GM18498 (cell line): ENCODE measurements at regions not wholly inside any gene's neighbourhood (a gene's known extent, or its start where the extent isn't known, plus 50 kb on each side); places are given as distances from the start of the nearest gene placed in this dataset.
A peak's percentile ranks its signal among the peaks of the same experiment; 100 is the strongest.
"Not testable (repeated sequence)": the region's sequence is repeated elsewhere in the genome, so short reads cannot be mapped to it uniquely, and the experiment has no call there.

Experiments used
- ATAC-seq: cut with Tn5 transposase; IDR thresholded peaks from one replicate; pipeline ENCODE4 v1.9.1; 2021; ENCODE audit warnings: mild to moderate bottlenecking, moderate library complexity; ENCODE audit not compliant: unreplicated experiment

DNA sequence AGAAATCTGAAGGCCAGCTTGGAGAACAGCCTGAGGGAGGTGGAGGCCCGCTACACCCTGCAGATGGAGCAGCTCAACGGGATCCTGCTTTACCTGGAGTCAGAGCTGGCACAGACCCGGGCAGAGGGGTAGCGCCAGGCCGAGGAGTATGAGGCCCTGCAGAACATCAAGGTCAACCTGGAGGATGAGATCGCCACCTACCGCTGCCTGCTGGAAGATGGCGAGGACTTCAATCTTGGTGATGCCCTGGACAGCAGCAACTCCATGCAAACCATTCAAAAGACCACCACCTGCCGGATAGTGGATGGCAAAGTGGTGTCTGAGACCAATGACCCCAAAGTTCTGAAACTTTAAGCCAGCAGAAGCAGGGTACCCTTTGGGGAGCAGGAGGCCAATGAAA lies 318.4 kb downstream of the ZFHX3 start:
- not testable (repeated sequence) for ATAC-seq

DNA sequence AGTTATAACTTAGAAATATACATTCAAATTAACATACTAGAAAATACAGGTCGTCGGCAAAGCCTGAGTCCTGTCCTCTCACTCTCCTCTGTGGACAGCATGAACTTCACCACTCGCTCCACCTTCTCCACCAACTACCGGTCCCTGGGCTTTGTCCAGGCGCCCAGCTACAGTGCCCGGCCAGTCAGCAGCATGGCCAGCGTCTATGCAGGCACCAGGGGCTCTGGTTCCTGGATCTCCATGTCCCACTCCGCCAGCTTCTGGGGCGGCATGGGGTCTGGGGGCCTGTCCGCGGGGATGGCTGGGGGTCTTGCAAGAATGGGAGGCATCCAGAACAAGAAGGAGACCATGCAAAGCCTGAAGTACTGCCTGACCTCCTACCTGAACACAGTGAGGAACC lies 319.4 kb downstream of the ZFHX3 start:
- ATAC-seq = no peak

DNA sequence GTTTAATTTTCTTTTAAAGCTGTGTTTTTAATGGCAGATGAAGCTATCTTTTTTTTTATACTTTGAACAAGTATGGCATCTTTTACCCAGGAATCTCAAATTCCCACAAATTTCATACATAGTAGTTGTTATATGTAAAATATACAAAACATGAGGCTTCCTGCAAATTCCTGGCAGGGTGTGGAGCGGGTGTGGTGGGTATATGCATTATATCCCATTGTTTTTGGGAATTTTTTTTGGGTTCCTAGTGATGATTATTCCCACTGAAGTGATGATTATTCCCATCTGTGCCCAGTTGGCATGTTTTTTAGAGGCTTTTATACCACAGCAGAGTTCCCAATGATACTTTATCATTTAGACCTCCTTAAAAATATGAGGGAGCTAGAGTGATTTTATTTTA lies 320.4 kb downstream of the ZFHX3 start:
- no peak for ATAC-seq

DNA sequence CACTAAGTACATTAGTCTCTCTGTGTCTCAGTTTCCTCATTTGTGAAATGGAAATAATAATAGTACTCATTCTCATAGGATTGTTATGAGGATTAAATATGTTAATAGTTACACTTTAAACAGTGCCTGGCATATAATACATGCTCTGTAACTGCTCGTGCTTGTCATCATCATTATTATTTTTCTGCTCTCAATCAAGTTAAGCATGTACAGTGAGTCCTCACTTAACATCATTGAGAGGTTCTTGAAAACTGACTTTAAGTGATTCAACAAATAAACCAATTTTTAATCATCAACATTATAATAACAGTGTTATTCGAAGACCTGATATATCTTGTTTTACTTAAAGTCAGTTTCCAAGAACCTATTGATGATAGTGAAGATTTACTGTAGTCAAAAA lies 322.3 kb downstream of the ZFHX3 start:
- no peak for ATAC-seq

DNA sequence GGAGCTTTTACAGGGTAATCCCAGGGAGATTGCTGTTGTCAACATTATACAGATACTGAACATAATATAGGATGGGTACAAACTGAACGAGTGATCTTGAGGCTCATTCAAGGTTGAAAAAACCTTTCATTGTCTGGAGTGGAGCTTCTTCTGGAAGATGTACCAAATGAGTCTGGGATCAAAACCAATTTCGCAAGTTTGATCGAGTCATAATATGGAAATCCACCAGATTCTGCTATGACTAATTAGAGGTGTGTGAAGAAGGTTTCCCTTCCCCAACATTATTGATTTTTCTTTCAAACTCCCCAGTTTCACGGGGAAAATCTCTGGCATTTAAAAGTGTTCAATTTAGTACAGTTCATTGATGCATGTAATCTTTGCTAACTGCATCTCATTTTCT lies 324.1 kb downstream of the ZFHX3 start:
- ATAC-seq = no peak

DNA sequence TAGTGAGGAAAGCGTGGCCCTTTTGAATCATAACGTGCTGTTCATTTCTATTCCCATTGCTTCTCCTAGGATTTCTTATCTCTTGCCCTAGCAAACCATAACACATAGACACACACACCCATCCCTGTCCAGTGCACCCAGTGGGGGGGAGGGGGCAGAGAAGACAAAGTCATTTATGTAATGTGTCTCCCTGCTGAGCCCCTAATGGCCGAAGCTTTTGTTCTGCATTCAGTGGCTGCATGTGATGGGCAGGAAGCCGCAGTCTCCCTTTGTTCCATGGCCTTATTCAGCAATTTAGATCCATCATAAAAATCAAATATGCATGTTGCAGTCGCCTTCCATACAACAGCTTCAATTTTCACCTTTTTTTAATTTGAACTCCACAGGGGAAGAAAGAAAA lies 325.4 kb downstream of the ZFHX3 start:
- no peak for ATAC-seq

DNA sequence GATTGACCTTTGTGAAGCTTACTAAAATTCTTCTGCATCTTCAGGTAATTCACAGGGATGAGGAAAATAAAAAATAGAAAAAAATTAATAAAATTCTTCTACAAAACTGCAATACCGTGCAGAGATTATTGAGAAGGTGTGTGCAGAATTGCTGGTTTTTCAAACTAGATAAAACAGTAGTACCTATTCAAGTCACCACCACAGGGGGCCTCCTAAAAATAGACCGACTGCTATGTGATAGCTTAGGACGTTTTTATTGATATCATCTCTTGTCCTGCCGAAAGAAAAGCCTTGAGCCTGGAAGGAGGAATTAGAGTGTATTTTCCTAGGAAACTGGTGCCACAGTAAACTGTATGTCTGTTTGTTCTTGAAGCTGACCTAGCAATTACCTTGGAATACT lies 325.9 kb downstream of the ZFHX3 start:
- no peak for ATAC-seq

DNA sequence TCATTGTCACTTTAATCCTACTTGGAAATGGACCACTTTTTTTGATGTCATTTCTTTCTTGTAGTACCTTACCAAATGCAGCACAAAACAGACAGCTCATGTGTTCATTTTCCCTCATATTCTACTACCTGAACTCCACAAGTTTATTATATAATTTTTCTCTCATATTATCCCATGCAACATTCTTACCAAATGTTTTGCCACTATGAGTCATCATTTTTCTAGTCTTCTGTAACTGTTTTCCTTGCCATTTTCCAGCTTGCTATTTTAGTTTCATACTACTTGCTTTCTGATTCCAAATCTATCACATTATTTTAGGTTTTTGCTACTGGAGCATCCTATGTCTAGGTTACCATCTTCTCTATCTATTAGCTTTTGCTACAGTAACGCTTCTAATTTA lies 332.7 kb downstream of the ZFHX3 start:
- ATAC-seq = no peak

DNA sequence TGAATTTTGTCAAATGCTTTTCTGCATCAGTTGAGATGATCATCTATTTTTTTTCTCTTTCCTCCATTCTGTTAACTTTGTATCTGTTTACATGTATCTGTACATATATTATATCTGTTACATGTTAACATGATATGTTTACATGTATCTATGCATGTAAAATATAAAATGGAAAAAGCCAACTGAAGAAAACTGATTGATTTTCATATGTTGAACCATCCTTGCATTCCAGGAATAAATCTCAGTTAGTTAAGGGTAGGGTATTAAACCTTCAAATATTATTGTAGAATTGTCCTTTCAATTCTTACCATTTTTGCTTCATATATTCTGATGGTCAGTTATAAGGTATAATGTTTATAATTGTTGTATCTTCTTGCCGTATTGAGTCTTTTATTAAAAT lies 336.1 kb downstream of the ZFHX3 start:
- ATAC-seq = no peak

DNA sequence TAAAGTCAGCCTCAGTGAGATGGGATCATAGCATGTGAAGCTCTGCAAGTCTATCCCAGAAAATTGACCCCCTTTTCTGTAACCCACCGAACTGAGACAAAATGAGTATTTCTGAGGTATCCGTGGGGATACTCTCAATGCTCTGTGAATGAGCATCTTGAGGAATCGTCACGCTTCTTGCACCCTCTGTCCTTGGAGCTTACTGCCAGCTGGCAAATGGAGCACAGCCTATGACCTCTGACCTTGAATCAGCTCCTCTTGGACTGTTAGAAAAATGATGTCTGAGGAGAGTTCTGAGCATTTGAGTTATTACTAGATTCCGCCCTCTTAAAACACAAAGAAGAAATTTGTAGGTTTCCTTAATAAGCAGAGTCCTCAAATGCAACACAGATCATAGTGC lies 342.1 kb downstream of the ZFHX3 start:
- no peak for ATAC-seq

DNA sequence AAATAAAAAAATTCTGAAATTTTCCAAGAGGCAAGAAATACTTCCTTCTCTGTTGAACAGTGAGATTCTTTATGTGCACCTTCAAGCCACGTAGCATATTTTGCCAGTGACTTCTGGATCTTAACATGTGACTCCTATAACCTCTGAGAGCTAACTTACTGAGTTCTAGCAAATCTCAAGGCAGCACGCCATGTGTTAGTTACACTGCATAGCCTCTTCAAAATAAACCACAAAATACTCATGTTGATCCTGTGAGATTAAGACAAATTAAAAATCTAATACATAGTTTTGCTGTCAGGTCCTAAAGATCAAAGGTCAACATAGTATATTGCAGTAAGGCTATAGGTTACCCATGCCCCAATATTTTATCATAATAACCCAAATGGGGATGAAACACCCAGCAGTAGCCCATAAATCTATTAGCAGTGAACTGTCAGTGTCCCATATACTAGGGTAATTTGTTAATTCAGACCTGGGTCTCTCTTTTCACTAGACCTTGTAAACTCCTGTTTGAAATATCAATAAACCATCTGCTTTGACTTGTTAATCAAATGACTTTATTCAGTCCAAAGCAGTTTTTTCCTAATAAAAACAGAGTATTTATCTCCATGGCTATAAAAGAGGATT lies 343.1 kb downstream of the ZFHX3 start:
- ATAC-seq = no peak

DNA sequence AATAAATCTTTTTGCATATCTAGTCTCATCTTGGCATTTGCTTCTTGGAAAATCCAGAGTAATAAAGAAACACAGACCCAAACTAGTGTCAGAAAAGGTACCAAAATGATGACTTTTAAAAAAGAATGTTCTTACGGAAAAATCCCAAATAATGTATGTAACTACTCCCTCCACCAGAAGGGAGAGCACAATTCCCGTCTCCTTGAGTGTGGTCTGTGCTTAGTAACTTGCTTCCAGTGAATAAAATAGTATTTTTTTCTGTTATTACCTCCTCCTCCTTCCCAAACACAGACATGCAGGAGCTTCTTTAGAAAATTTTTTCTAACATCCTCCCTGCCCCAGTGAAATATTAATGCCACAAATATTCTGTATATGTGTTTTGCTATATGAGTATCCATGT lies 358.1 kb downstream of the ZFHX3 start:
- no peak for ATAC-seq

DNA sequence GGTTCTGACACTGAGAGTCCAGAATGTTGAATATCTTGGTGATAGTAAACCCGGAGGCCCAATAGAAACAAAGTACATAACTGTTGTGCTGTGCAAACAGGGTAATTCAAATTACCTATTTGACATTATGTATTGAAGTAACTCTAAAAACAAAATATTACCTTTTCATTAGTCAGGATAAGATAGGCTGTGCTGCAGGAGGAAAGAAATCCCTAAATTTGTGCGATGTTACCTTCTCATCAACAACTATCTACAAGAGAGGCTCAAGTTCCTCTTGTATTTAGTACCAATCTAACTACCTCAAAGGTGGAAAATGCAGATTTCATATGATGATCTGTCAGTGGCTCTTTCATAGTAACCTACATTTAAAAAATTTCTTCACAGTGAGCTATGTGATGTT lies 367.2 kb downstream of the ZFHX3 start:
- ATAC-seq = no peak

DNA sequence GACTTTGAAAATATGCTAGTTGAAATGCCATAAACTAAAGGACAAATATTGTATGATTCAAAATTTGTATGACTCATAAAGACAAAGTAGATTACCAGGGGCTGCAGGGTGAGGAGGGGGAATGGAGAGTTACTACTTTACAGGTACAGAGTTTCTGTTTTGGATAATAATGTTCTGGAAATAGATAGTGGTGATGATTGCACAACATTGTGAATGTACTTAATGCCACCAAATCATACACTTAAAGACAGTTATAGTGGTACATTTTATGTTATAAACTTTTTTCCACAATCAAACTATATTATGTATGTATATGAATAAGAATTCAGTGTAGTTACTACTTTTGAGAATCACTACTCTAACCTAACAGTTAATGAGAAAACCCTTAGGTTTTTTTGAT lies 368.1 kb downstream of the ZFHX3 start:
- ATAC-seq = no peak

DNA sequence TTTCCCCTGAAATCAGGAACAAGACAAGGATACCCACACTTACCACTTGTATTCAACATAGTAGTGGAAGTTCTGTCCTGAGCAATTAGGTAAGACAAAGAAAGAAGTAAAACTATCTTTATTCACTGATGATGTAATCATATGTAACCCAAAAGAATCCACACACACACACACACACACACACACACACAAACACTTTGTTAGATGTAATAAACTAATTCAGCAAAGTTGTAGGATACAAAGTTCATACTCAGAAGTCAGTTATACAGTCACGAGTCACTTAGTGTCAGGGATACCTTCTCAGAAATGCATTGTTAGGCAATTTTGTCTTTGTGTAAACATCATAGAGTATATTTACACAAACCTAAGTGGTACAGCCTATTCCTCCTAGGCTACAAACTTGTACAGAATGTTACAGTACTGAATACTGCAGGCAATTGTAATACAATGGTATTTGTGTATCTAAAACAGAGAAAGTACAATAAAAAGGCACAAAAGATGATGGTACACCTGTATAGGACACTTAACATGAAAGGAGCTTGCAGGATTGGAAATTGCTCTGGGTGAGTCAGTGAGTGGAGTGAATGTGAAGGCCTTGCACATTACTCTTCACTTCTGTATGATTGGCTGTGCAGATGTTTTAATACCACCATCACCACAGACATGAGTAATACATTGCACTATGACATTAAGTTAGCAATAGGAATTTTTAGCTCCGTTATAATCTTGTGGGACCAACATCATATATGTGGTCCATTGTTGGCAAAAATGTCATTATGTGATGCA lies 370.1 kb downstream of the ZFHX3 start:
- no peak for ATAC-seq

DNA sequence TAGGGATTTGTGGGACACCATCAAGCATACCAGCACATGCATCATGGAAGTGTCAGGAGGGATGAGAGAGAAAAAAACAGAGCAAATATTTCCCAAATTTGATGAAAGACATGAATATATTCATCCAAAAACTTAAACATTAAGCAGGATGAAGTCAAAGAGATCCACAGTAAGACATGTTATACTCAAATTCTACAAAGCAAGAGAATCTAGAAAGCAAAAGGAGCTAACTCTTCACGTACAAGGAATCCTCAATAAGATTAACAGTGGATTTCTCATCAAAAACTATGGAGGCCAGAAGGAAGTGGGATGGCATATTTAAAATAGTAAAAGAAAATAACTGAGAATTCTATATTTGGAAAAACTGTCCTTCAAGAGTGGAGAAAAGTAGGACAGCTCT lies 374.8 kb downstream of the ZFHX3 start:
- ATAC-seq = no peak

DNA sequence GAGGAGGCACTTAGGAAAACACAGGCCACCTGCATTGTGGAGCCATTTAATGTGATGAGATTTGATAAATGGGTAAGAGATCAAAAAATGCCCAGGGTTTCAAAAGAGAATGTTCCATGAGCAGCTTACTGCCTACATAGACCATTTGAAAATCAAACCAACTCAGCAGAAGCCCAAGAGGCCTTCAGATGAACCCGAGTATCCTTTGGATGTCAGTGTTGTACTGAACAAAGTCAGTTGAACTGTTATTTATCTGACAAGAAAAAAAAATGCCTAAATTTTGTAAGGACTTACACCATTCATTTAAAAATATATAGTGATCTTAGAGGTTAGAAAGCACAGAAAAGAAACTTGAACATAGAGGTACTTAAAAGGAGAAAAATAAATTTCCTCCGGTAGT lies 381.7 kb downstream of the ZFHX3 start:
- ATAC-seq = no peak

DNA sequence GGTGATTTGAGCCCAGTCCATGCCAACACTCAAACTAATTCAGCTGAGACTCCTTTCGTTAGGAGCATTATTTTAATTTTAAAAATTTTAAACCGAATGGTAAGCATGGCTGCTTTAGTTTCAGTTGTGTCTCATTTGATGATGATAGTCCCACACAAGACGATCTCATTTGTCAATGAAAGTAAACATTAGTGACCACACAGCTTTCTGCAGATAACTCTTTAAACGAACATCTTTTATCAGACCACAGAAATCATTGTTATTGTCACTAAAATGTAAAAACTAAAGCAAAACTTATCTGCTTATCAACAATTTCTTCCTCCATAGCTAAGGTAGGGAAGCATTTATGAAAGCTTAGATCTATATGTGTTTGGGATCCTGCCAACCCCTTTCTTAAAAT lies 382.2 kb downstream of the ZFHX3 start:
- ATAC-seq = no peak

DNA sequence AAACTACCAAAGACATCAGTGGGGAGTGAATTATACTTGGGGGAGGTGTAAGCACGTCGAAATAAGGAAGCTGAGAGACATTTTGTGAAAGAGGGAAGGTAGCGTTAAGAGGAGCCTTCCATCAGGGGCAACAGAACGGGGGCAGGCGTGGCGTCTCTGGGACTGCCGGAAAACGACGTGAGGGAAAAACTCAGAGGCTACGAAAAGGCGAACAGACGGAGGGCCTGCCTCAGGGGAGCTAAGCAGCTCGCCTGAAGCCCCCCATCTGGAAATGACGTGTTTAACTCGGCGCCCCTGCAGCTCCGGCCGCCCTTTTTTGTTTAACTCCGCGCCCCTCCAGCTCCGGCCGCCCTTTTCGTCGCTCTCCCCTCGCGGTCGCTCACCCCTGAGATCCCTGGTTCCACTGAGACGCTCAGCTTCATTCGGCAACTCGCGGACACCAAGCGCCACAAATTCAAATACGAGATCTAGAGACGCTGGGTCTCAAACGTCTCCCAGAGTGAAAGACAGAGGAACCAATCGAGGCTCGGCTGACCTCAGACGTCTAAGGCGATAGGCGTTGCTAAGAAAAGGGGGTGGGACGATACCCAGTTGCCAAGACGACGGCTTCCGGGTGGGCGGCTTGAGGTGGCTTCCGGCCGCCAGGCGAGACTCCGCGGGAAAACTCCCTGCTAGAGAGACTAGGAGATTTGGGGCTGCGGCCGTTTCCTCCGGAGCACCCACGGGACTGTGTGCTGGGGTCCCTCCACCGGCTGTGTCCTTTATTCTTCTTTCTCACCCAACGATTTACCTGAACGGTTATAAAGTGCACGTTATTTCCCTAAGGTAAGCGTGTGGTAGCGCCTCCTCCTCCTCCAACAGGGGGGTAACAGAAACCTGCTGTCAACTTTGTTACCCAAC lies 383.2 kb downstream of the ZFHX3 start:
- ATAC-seq = peak; percentile 100

DNA sequence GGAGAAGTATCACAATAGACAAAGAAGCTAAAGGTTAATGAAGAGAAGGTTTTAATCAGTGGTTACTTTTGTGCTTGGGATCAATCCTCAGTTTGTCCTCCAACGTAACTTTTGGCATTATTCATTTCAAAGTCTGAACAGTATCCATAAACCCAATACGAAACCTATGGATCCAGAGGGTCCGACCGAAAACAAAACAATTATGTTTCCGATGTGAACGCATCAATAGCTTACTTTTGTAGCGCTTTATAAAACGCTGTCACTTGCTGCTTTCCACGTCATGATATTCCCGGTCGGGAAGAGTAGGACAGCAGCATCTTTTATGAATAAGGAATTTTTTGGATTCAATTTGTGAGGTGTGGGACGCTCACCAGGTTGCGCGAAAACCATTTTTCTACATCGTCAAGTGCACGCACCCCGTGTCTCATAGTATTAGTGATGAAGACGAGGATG lies 383.8 kb downstream of the ZFHX3 start:
- ATAC-seq = no peak

DNA sequence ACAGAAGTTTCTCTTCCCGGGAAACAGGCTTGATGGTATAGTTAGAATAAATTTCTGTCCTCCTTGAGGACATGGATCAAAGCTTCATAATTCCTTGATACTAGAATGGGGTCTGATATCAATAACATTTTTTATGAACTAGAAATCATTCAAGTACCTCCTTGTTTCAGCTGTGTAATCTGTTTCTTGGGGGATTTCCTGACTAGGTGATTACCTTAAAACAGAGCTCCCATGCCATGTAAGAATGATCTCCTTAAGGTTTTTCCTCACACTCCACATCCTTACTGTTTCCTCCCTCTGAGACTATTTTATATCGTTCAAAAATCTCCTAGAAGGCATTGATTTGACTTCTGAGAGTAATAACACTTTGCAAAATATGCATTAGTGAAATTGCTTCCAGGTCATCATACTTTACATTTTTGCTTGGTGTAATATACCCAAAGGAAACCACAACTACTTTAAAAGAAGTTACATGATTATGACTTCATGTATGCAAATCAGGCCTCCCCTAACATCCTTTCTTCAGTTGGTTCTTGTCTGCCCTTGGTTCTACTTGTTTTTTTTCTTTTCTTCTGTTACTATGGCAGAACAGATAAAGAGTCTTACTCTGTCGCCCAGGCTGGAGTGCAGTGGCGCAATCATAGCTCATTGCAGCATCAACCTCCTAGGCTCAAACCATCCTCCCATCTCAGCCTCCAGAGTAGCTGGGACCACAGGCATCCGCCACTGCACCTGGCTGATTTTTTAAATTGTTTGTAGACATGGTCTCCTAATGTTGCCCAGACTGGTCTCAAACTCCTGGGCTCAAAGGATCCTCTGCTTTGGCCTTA lies 388.8 kb downstream of the ZFHX3 start:
- no peak for ATAC-seq
